ENCODE measurements at regions not wholly inside any gene's neighbourhood (a gene's known extent, or its start where the extent isn't known, plus 50 kb on each side); places are given as distances from the start of the nearest gene placed in this dataset.

GRCh38 chr5:88051148-88051547, 217.5 kb downstream of the TMEM161B start:
- H3K27me3 ChIP-seq, result no peaks in the 10 kb centered on the region
- intact Hi-C loops (cut with DNase I; ENCODE audit: low total_unique reads), result no loop called here
- no peak for DNase-seq (ENCODE audit: low spot score in 2 of 2)
- H3K36me3 ChIP-seq, result no peaks in the 10 kb centered on the region
- H3K27ac ChIP-seq, result no peak overlapping the region
- no peak for TF ChIP-seq POLR2AphosphoS5 (IDR thresholded peaks at IDR 0.05)
- no peak for TF ChIP-seq CTCF (IDR thresholded peaks at IDR 0.05)
- TF ChIP-seq POLR2A (IDR thresholded peaks at IDR 0.05), result no peak
- no peaks in the 10 kb centered on the region for H3K9me3 ChIP-seq
- no peak overlapping the region for H3K4me3 ChIP-seq
- H3K4me1 ChIP-seq, result no peaks in the 10 kb centered on the region

- H3K4me1 ChIP-seq, result no peaks in the 10 kb centered on the region
- no peak for TF ChIP-seq POLR2AphosphoS5 (IDR thresholded peaks at IDR 0.05)
- no peak for TF ChIP-seq CTCF (IDR thresholded peaks at IDR 0.05)
- no peak for TF ChIP-seq POLR2A (IDR thresholded peaks at IDR 0.05)
- H3K27ac ChIP-seq, result no peak overlapping the region
- no peak for DNase-seq (ENCODE audit: low spot score in 2 of 2)
- intact Hi-C loops (cut with DNase I; ENCODE audit: low total_unique reads), result no loop called here
- no peaks in the 10 kb centered on the region for H3K36me3 ChIP-seq
- no peak overlapping the region for H3K4me3 ChIP-seq
- no peaks in the 10 kb centered on the region for H3K27me3 ChIP-seq
- H3K9me3 ChIP-seq, result no peaks in the 10 kb centered on the region
Observed at GRCh38 chr5:88049737-88050136, 218.9 kb downstream of the TMEM161B start.

GRCh38 chr5:88049156-88049555, 219.5 kb downstream of the TMEM161B start:
- Histone ChIP-seq H3K9me3 (no peaks in the 10 kb centered on the region), H3K27me3 (no peaks in the 10 kb centered on the region), H3K4me1 (no peaks in the 10 kb centered on the region), H3K4me3 (no peak overlapping the region), H3K36me3 (no peaks in the 10 kb centered on the region), H3K27ac (no peak overlapping the region)
- DNase-seq (ENCODE audit: low spot score in 2 of 2), result no peak
- intact Hi-C loops (cut with DNase I; ENCODE audit: low total_unique reads), result no loop called here
- TF ChIP-seq POLR2A (IDR thresholded peaks at IDR 0.05), result no peak

- intact Hi-C loops (cut with DNase I; ENCODE audit: low total_unique reads), result no loop called here
- no peaks in the 10 kb centered on the region for H3K27me3 ChIP-seq
- no peak for DNase-seq (ENCODE audit: low spot score in 2 of 2)
Observed at GRCh38 chr5:88045931-88046461, 222.6 kb downstream of the TMEM161B start.

GRCh38 chr5:88045165-88045564, 223.5 kb downstream of the TMEM161B start:
- no peak for DNase-seq (ENCODE audit: low spot score in 2 of 2)
- H3K9me3 ChIP-seq, result no peaks in the 10 kb centered on the region
- H3K27me3 ChIP-seq, result no peaks in the 10 kb centered on the region
- intact Hi-C loops (cut with DNase I; ENCODE audit: low total_unique reads), result no loop called here
- H3K4me1 ChIP-seq, result no peaks in the 10 kb centered on the region
- TF ChIP-seq POLR2A (IDR thresholded peaks at IDR 0.05), result no peak
- no peak for TF ChIP-seq CTCF (IDR thresholded peaks at IDR 0.05)
- TF ChIP-seq POLR2AphosphoS5 (IDR thresholded peaks at IDR 0.05), result no peak
- no peak overlapping the region for H3K27ac ChIP-seq
- H3K4me3 ChIP-seq, result no peak overlapping the region
- H3K36me3 ChIP-seq, result no peaks in the 10 kb centered on the region

More at GRCh38 chr5:88045931-88046461, 222.6 kb downstream of the TMEM161B start:
- Histone ChIP-seq H3K27ac (no peak overlapping the region), H3K4me1 (no peaks in the 10 kb centered on the region), H3K4me3 (no peak overlapping the region), H3K36me3 (no peaks in the 10 kb centered on the region), H3K9me3 (no peaks in the 10 kb centered on the region)
- TF ChIP-seq CTCF (IDR thresholded peaks at IDR 0.05) (no peak), POLR2AphosphoS5 (IDR thresholded peaks at IDR 0.05) (no peak), POLR2A (IDR thresholded peaks at IDR 0.05) (no peak)

GRCh38 chr5:88034520-88034919, 234.1 kb downstream of the TMEM161B start:
- H3K27ac ChIP-seq, result no peak overlapping the region

More at GRCh38 chr5:88034520-88034919, 234.1 kb downstream of the TMEM161B start:
- no peak for DNase-seq (ENCODE audit: low spot score in 2 of 2)
- no peaks in the 10 kb centered on the region for H3K4me1 ChIP-seq
- no peaks in the 10 kb centered on the region for H3K36me3 ChIP-seq
- no peaks in the 10 kb centered on the region for H3K9me3 ChIP-seq
- H3K27me3 ChIP-seq, result no peaks in the 10 kb centered on the region
- TF ChIP-seq POLR2AphosphoS5 (IDR thresholded peaks at IDR 0.05) (no peak), POLR2A (IDR thresholded peaks at IDR 0.05) (no peak), CTCF (IDR thresholded peaks at IDR 0.05) (no peak)
- no peak overlapping the region for H3K4me3 ChIP-seq
- intact Hi-C loops (cut with DNase I; ENCODE audit: low total_unique reads), result no loop called here

All from breast epithelium (tissue), 4 donors.